ENCODE measurements at regions not wholly inside any gene's neighbourhood (a gene's known extent, or its start where the extent isn't known, plus 50 kb on each side); places are given as distances from the start of the nearest gene placed in this dataset.

GRCh38 chr11:59302991-59303390 is 55.7 kb upstream of the OR5AN1 start:
- Mint-ChIP-seq H3K4me3 (no peak overlapping the region), H3K27me3 (ENCODE audit: low read depth, poor library complexity) (peaks cover 12% of the 10 kb centered on the region), H3K4me1 (no peaks in the 10 kb centered on the region), H3K9me3 (peaks cover 25% of the 10 kb centered on the region), H3K36me3 (ENCODE audit: low read depth) (no peaks in the 10 kb centered on the region), H3K27ac (no peak overlapping the region)
- TF ChIP-seq CTCF (IDR thresholded peaks at IDR 0.05), result no peak
- no peak for DNase-seq

- peaks cover 4% of the 10 kb centered on the region for H3K27me3 Mint-ChIP-seq (ENCODE audit: low read depth, poor library complexity)
- H3K4me3 Mint-ChIP-seq, result no peak overlapping the region
- no peak overlapping the region for H3K27ac Mint-ChIP-seq
- no peaks in the 10 kb centered on the region for H3K4me1 Mint-ChIP-seq
- no peak for TF ChIP-seq CTCF (IDR thresholded peaks at IDR 0.05)
- no peak for DNase-seq
- no peaks in the 10 kb centered on the region for H3K36me3 Mint-ChIP-seq (ENCODE audit: low read depth)
- H3K9me3 Mint-ChIP-seq, result peaks cover 14% of the 10 kb centered on the region
Observed at GRCh38 chr11:59295435-59295834, 63.3 kb upstream of the OR5AN1 start.

- Mint-ChIP-seq H3K36me3 (ENCODE audit: low read depth) (no peaks in the 10 kb centered on the region), H3K9me3 (peaks cover 14% of the 10 kb centered on the region), H3K4me3 (no peak overlapping the region), H3K27me3 (ENCODE audit: low read depth, poor library complexity) (peaks cover under 1% of the 10 kb centered on the region), H3K4me1 (no peaks in the 10 kb centered on the region), H3K27ac (no peak overlapping the region)
- no peak for TF ChIP-seq CTCF (IDR thresholded peaks at IDR 0.05)
- no peak for DNase-seq
Observed at GRCh38 chr11:59292611-59293010, 66.1 kb upstream of the OR5AN1 start.

- no peak for TF ChIP-seq CTCF (IDR thresholded peaks at IDR 0.05)
- Mint-ChIP-seq H3K4me1 (no peaks in the 10 kb centered on the region), H3K36me3 (ENCODE audit: low read depth) (no peaks in the 10 kb centered on the region), H3K27me3 (ENCODE audit: low read depth, poor library complexity) (peaks cover 2% of the 10 kb centered on the region), H3K9me3 (peaks cover 9% of the 10 kb centered on the region), H3K4me3 (no peak overlapping the region), H3K27ac (no peak overlapping the region)
- no peak for DNase-seq
Observed at GRCh38 chr11:59291228-59291627, 67.5 kb upstream of the OR5AN1 start.

- no peaks in the 10 kb centered on the region for H3K36me3 Mint-ChIP-seq (ENCODE audit: low read depth)
- H3K27me3 Mint-ChIP-seq (ENCODE audit: low read depth, poor library complexity), result peaks cover 4% of the 10 kb centered on the region
- TF ChIP-seq CTCF (IDR thresholded peaks at IDR 0.05), result no peak
- H3K4me1 Mint-ChIP-seq, result no peaks in the 10 kb centered on the region
- H3K9me3 Mint-ChIP-seq, result peaks cover 7% of the 10 kb centered on the region
- H3K4me3 Mint-ChIP-seq, result no peak overlapping the region
- H3K27ac Mint-ChIP-seq, result no peak overlapping the region
- no peak for DNase-seq
Observed at GRCh38 chr11:59289356-59290181, 69.1 kb upstream of the OR5AN1 start.

- no peak overlapping the region for H3K27ac Mint-ChIP-seq
- H3K36me3 Mint-ChIP-seq (ENCODE audit: low read depth), result no peaks in the 10 kb centered on the region
- H3K4me1 Mint-ChIP-seq, result no peaks in the 10 kb centered on the region
- no peak overlapping the region for H3K4me3 Mint-ChIP-seq
- no peak for TF ChIP-seq CTCF (IDR thresholded peaks at IDR 0.05)
- peaks cover 4% of the 10 kb centered on the region for H3K27me3 Mint-ChIP-seq (ENCODE audit: low read depth, poor library complexity)
- peaks cover 5% of the 10 kb centered on the region for H3K9me3 Mint-ChIP-seq
- no peak for DNase-seq
Observed at GRCh38 chr11:59285716-59286260, 72.9 kb upstream of the OR5AN1 start.
